Stimulated activated CD8-positive, alpha-beta memory T cell treated with anti-CD3 and anti-CD28 coated beads, Interleukin-2, amount 100 ng/mL, for 48 hours (primary cell): ENCODE measurements at regions not wholly inside any gene's neighbourhood (a gene's known extent, or its start where the extent isn't known, plus 50 kb on each side); places are given as distances from the start of the nearest gene placed in this dataset.

Experiments used
- DNase-seq, 2 donors: peaks; one replicate each; pipeline ENCODE4 v3.0.0-alpha.2; 2020; ENCODE audit warnings: low read depth in 2 of 2

DNA sequence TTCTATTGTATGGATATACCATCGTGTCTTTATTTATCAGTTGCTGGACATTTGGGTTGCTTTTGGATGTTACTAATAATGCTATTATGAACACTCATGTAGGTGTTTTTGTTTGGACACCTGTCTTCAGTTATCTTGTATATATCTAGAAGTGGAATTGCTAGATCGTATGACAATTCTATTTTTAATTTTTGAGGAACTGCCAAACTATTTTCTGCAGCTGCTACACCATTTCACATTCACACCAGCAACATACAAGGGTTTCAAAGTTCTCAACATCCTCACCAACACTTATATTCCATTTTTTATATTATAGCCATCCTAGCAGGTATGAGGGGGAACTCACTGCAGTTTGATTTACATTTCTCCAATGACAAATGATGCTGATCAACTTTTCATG lies 324.6 kb downstream of the CAAP1 start:
- DNase-seq = no peak

DNA sequence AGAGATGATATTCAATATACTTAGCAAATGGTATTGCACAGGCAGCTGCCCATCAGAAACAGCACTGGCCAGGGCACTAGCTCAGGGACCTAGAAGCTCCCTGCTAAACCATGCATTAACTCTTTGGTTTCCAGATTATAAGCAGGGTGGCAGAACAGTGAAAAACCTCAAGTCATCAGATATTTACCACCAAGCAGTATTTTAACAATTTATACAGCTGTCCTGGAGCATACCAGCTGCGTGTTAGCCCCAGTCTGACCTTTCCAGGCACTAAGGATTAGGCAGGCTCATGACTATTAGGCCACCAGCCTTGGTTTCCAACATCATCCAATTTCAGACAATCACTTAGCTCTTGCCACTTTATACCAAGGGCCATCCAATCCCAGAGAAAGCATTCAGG lies 326.5 kb downstream of the CAAP1 start:
- no peak for DNase-seq

DNA sequence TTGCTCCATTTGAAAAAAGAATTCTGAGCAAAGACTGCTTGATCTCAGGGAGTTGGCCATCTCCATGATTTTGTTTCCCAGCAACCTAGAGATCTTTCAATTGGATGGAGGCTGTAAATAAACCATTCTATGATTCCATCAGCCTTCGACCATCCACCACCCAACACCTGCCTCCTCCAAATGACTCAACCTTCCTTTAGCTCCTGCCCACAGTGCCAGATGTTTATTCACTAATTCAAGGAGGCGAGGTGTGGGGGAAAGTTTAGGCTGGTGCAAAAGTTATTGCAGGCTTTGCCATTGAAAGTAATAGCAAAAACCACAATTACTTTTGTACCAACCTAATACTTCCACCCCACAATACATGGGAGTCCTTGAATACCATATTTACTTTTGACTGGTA lies 327.5 kb downstream of the CAAP1 start:
- DNase-seq = no peak

- DNase-seq = no peak
These were observed 330.3 kb downstream of the CAAP1 start for GRCh38 chr9:26562338-26562737.

DNA sequence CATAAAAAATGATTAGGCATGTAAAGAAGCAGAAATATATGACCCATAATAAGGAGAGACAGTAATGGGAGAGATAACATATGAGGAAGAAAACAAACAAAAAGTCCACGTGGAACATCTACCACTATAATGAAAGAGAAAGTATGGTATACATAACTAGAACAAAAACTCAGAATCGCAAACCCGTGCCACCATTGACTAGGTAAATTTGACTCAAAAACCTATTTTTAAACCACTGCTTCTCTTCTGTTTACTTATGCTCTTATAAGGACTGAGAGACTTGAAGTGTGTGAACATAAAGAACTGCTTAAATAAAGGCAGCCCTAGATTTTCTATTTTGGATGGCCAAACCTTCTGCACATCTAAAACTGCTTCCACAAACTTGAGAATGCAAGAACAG lies 330.7 kb downstream of the CAAP1 start:
- DNase-seq = no peak

GRCh38 chr9:26559506-26559905 lies 333.1 kb downstream of the CAAP1 start:
- no peak for DNase-seq

- DNase-seq = no peak
These were observed 340.6 kb downstream of the CAAP1 start for GRCh38 chr9:26551971-26552370.

GRCh38 chr9:26551451-26551850 lies 341.2 kb downstream of the CAAP1 start:
- DNase-seq = no peak

DNA sequence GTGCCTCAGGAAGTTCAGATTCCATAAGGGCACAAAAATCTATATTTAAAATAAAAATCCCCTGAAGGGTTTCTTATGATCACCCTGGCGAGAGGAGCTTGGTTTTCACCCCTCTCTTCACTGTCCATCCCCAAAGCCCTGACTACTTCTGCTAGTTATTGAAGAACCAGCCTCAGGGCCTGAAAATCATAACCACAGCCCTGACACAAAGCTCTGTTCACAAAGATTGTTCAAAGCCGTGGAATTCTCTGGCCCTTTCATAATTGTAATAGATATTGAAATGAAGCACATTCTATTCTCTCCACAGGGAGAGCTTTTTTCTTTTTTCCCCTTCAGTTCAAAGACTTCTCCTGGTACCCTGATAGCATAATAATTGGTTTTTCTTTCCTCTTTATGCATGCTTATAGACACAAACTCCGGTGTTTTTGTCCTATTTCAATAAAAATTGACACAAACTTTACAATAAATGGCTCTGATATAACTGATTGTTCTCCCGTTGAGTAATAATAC lies 343.8 kb downstream of the CAAP1 start:
- no peak for DNase-seq

GRCh38 chr9:26539867-26540493 lies 352.6 kb downstream of the CAAP1 start:
- DNase-seq = no peak

DNA sequence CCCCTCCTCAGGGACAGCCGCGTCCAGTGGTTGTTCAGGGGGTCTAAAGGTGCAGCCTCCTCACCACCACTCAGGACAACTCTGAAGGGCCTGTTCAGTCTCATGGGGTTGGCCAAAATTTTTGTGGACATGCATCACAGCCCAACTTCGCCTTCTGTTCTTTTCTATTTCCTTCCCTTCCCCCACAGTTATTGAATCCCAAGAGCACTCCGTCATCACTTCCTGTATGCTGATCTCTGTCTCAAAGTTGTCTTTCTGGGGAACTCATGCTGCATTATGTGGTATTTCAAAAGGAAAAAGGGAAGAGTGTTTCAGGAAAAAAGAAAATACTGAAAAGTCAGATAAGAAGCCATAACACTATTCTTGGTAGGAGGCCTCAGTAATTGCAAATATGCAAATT lies 355.4 kb downstream of the CAAP1 start:
- DNase-seq = no peak

DNA sequence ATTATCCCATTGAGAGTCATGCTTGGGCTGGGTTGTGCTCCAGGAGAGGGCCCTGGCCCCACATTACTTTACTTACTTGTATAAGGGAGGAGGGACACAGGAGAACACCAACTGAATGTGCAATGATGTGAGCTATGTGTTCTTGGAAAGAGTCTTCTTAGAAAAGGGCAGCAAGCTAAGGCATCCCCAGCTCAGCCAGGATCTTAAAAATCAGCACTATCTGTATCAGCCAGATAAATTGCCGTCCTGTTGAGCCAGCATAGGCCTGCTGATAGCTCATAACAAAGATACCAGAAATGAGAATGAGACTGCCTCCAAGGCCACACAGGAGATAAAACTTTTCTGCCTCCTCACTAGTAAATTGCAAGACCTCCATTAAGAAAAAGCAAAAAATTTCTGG lies 357.5 kb downstream of the CAAP1 start:
- DNase-seq = no peak

DNA sequence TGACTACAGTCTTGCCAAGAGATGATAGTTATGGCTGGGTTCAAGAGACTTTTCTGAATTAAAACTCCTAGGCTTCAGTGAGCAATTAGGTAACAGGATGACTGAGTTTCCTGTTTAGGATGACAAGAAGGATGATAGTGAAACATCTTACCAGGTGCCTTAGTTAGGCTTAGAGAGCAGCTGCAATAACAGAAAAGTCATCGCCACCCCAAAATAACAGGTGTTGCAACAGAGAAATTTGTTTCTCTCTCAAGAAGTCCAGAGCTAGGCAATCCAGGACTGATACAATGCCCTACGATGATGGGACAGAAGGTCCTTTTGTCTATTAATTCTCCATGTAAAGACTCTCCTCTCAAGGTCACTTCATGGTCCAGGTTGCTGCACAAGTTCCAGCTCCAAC lies 361.8 kb downstream of the CAAP1 start:
- DNase-seq = no peak

DNA sequence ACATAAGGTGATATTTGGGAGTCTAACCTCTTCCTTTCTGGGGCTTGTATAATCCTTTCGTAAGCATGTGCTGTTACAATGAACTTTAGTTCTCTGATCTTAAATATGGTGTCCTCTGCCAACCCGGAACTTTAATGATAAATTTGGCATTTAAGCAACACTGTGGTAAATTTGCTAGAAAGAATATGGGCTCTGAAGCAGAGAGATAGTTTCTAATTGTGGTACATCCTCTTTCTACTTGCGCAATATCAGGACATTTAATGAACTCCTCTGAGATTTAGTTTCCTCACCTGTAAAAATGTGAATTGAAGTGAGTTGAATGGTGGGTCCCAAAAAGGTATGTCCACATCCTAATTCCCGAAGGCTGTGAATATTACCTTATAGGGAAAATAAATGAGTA lies 364.7 kb downstream of the CAAP1 start:
- no peak for DNase-seq

DNA sequence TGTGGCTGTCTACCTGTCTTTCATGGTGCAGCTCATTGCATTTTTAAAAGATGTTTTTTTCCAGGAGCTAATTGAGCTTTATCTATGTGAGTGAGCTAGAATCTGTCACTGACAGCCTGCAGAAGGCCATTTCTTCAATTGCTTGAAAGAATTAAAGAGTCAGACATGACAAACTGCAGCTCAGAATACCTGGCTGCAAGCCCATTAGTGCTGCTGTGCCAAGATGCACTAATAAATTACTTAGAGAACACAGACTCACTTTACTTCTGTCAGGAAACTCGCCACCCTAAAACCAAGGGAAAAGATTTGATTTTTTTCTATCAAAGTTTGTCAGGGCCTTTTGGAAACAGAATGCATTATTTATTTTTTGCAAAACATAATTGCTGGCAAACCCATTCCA lies 368.3 kb downstream of the CAAP1 start:
- no peak for DNase-seq

DNA sequence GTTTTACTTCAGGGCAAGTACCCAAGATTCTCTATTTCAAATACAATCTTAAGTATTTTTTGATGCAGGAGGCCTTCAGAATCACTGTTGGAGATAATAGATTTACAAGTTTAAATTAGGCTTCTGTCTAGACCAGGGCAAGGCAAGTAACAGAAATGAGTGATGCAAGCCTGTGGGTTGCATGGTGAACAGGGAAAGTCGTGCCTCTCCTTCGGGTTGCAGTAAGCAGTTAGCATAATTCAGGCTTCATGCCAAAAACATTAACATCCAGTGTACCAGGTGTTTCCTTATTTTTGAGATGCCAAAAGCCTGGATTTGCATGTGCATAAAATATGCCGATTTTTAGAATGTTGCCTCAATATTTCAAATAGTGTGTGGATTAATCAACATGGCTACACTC lies 369.0 kb downstream of the CAAP1 start:
- DNase-seq = no peak

- DNase-seq = no peak
These were observed 372.5 kb downstream of the CAAP1 start for GRCh38 chr9:26520141-26520540.

DNA sequence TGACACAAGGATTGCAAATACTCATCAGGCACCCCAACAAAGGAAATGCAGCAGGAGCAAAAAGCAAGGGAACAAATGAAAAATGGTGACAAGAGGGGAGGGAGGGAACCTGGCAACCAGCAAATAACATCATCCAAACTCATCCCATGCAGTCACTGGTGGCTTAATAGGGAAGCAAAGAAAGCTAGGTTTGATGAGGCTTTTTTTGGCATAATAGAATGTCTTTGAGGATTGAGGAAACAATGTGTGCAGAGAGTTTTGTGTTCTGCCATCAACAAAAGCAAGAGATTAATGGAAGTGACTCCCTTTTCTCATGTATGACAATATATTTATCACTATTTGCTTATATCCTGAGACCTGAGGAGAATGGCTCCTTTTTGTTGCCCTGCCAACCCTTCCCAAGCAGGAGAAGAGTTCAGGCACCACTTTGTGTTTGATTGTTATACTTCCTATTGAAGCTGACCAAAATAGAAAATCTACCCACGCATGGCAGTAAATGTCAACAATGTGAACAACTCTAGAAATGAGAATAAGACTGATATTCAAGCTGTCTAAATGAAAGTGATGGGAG lies 375.7 kb downstream of the CAAP1 start:
- no peak for DNase-seq

- no peak for DNase-seq
These were observed 378.9 kb downstream of the CAAP1 start for GRCh38 chr9:26513730-26514129.

DNA sequence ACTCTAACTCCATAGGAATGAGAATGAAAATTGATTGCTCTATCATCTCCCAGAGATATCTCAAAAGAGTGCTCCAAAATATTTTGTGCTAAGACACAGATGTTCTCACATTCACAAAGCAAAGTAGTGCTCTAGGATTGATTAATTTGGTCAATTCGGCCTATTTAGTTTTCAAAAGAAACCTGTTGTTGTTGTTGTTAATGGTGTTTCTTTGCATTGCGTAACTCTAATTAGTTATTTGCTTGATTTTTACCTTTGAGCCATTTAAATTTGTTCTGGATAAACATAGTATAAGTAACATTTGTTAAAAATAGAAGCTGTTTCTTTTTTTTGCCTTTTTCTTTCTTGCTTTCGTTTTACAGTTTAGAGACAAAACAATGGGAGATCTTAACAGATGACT lies 382.5 kb downstream of the CAAP1 start:
- no peak for DNase-seq

DNA sequence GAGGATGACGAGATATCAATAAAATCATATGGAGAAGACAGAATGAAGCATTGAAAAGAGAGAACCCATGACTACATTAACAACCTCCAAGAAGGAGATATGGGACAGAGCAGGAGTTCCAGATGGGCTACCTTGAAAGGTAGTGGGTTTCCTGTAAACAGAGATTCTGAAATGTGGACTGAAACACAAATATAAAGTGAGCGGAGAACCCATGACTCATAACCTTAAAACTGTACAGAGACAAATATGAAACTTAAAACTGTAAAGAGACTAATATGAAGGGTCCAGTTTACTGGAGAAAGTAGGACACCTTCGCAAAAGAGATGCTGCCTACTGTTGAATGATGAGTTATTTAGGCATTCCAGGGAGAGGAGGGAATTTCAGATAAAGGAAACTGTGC lies 383.7 kb downstream of the CAAP1 start:
- DNase-seq = no peak

DNA sequence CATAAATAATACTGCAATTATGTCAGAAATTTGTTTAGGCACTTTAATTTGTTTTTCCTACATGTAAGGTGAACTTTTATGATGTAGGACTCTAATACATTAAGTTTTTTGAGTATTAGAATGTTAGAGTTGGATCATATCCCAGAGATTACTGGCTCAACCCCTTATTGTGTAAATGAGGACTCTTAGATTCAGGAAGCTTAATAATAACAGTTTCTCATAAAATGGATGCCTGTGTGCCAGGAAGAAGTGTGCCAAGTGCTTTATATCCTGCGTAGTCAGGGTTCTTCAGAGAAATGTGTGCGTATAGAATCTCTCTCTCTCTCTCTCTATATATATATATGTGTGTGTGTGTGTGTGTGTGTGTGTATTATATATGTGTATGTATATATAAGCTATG lies 388.5 kb downstream of the CAAP1 start:
- no peak for DNase-seq

- DNase-seq = no peak
These were observed 390.3 kb downstream of the CAAP1 start for GRCh38 chr9:26502311-26502710.

DNA sequence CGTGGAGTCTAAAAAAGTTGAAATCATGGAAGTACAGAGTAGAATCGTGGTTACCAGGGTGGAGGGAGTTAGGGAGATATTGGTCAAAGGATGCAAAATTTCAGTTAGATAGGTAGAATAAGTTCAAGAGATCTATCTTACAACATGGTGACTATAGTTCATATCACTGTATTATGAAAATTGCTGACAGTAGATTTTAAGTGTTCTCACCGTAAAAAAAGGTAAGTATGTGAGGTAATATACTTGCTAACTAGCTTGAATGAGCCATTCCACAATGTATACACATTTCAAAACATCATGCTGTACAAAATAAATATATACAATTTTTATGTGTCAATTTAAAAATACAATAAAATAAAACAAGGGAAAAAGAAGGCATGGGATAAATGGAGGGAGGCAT lies 392.1 kb downstream of the CAAP1 start:
- DNase-seq = no peak
